Body of pancreas (tissue), 4 donors: ENCODE measurements at regions not wholly inside any gene's neighbourhood (a gene's known extent, or its start where the extent isn't known, plus 50 kb on each side); places are given as distances from the start of the nearest gene placed in this dataset.

Source experiments
- POLR2A ChIP-seq, 3 donors: fragments of 450-650 bp; IDR thresholded peaks; one replicate each; pipeline ENCODE4 v1.6.1; 2016; ENCODE audit warnings: antibody characterized with exemption in 3 of 3, mild to moderate bottlenecking in 2 of 3
- TF ChIP-seq, protein P1 (sequence below), 7 experiments: fragments of 450-650 bp in 4 of 7; fragments of 200-600 bp in 3 of 7; sonication (generic) in 3 of 7; IDR thresholded peaks; one replicate each; pipeline ENCODE4 v1.5.1; 2016 to 2019; ENCODE audit warnings: antibody characterized with exemption in 7 of 7

DNA sequence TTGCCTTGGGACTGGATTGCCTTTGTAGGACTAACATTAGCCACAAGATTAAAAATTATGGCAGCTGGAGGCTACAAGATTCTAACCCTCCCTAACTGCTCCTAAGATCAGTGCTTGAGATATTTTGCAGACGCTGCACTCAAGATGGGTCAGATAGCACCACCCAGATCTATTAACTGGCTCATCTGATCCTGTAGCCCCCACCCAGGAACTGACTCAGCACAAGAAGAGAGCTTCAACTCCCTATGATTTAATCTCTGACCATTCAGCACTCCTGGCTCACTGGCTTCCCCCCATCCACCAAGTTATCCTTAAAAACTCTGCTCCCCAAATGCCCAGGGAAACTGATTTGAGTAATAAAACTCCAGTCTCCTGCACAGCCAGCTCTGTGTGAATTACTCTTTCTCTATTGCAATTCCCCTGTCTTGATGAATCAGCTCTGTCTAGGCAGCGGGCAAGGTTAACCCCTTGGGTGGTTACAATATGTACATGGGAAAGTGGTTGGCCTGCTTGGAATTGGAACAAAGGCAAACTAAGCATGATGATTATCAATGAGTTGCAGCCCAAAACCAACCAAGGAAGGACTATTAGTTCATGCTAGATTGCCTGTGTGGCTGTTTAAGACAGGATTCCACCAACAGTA lies 111.3 kb downstream of the OR2B2 start:
- no peak for TF ChIP-seq POLR2A (IDR thresholded peaks at IDR 0.05)
- TF ChIP-seq, protein P1, sequence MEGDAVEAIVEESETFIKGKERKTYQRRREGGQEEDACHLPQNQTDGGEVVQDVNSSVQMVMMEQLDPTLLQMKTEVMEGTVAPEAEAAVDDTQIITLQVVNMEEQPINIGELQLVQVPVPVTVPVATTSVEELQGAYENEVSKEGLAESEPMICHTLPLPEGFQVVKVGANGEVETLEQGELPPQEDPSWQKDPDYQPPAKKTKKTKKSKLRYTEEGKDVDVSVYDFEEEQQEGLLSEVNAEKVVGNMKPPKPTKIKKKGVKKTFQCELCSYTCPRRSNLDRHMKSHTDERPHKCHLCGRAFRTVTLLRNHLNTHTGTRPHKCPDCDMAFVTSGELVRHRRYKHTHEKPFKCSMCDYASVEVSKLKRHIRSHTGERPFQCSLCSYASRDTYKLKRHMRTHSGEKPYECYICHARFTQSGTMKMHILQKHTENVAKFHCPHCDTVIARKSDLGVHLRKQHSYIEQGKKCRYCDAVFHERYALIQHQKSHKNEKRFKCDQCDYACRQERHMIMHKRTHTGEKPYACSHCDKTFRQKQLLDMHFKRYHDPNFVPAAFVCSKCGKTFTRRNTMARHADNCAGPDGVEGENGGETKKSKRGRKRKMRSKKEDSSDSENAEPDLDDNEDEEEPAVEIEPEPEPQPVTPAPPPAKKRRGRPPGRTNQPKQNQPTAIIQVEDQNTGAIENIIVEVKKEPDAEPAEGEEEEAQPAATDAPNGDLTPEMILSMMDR (IDR thresholded peaks at IDR 0.05): no peak
